GM18861 (cell line): ENCODE measurements at regions not wholly inside any gene's neighbourhood (a gene's known extent, or its start where the extent isn't known, plus 50 kb on each side); places are given as distances from the start of the nearest gene placed in this dataset.
A peak's percentile ranks its signal among the peaks of the same experiment; 100 is the strongest.
"Not testable (repeated sequence)": the region's sequence is repeated elsewhere in the genome, so short reads cannot be mapped to it uniquely, and the experiment has no call there.

Experiments
- ATAC-seq: cut with Tn5 transposase; IDR thresholded peaks from one replicate; pipeline ENCODE4 v1.9.1; 2021; ENCODE audit not compliant: unreplicated experiment

- no peak for ATAC-seq
Measured at GRCh38 chr6:121748850-121749249, 313.4 kb downstream of the GJA1 start.

DNA sequence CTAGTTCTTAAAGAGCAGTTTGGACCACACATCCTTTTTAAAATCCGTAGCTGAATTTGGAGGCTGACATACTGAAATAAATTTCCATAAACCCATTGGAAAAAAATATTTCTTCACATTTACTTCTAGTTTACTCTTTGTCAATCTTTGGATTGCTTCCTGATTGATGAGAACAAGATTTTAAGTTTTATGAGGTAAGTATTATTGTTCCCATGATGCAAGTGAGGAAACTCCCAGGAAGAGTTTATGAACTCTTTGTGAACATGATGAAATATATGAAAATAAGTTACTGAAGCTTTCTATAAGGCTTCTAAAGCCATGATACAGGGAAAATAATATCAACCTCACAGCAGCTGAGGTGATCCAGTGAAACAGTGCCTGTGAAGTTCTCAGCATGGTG, 320.0 kb downstream of the GJA1 start:
- no peak for ATAC-seq

- ATAC-seq: no peak
Measured at GRCh38 chr6:121756666-121757065, 321.2 kb downstream of the GJA1 start.

DNA sequence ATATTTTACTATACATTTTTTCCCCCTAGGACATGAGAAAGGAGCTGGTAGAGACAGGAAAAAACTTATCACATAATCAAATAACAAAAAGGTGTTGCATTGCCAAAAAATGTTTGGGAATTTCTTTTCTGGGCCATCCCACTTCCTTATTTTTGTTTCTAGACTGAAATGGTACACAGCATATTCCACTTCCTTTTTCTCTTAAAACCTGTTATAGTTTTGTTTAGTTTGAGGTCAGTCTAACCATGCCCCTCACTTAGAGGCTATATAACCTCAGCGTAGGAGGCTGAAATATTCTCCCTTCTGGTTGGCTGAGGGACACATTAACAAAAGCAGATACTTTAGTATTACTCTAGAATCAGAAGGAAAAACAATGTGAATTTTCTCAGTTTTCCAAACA, 323.9 kb downstream of the GJA1 start:
- peak; percentile 72 for ATAC-seq

- ATAC-seq: no peak
Measured at GRCh38 chr6:121760191-121760590, 324.7 kb downstream of the GJA1 start.

DNA sequence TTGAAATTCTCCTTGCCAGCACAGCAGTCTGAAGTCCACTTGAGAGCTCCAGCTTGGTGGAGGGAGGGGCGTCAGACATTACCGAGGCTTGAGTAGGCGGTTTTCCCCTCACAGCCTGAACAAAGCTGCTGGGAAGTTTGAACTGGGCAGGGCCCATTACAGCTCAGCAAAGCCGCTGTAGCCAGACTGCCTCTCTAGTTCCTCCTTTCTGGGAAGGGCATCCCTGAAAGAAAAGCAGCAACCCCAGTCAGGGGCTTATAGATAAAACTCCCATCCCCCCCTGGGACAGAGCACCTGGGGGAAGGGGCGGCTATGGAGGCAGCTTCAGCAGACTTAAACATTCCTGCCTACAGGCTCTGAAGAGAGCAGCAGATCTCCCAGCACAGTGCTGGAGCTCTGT, 325.3 kb downstream of the GJA1 start:
- no peak for ATAC-seq

GRCh38 chr6:121764493-121764892, 329.0 kb downstream of the GJA1 start:
- peak; percentile 90 for ATAC-seq

- ATAC-seq: no peak
Measured at GRCh38 chr6:121765060-121765459, 329.6 kb downstream of the GJA1 start.

DNA sequence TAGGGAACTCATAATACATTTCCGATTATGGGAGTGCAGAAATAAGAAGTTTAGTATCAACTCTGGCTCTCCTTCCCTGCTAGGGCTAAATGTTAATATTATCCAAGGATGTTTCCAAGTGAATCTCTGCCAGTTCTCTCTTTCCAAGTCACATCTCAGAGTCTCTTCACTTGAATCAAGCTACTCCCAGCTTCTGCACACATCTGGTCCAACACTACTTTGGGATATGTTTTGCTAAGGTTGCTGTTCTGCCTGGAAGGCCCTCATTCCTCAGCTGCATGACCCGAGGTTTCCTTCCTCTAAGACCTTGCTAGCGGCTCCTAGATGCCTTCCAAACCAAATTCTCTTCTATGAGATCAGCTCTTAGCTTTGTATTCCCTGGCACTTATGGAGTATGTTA, 331.8 kb downstream of the GJA1 start:
- ATAC-seq: no peak

DNA sequence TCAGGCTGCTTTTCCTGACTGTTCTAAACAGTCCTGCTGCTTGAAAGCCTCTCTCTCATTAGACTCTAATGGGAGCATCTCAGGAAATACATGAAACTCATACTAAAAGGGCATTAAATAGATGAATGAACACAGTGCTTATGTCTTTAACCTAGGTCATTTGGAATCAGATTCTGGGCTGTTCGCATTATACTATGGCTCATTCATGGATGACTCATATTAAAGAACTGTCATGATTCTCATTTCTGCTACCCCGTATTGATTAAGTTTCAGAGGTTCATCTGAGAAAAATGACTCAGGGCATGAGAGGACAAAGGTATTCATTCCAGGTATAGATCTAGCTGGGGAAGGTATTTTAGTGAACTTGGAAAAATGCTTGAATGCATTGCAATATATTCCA, 335.5 kb downstream of the GJA1 start:
- peak; percentile 55 for ATAC-seq

DNA sequence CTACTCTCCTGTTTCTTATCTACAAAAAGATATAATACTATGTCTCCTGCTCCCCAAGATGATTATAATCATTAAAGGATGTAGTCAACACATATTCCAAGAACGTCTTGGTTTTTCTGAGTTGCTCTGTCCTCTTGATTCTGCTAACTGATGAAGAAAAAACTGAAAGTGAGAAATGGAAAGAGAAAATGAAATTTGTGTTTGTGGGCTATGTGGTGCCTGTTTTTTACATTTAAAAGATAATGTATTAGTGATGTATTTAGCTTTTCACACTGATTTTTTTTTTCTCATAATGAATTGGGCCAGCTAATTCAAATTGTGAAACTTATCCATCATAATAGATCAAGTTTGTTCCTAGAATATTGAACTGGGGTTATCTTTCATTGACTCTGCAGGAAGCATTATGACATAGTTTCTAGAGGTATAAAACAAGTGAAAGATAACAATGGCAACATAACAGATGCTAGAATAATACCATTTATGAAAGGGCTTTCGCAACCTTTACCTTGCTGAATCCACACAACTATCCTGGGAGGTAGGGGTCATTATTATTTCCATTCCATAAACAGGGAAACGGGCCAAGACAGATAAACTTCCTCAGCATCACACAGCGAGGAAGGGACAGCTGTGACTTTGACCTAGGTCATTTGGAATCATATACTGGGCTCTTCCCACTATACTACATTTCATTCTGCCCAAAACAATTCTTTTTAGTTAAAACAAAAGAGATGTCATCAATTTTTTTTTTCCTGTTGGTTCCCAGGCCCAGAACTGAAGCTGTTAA, 336.7 kb downstream of the GJA1 start:
- ATAC-seq: peak; percentile 93

DNA sequence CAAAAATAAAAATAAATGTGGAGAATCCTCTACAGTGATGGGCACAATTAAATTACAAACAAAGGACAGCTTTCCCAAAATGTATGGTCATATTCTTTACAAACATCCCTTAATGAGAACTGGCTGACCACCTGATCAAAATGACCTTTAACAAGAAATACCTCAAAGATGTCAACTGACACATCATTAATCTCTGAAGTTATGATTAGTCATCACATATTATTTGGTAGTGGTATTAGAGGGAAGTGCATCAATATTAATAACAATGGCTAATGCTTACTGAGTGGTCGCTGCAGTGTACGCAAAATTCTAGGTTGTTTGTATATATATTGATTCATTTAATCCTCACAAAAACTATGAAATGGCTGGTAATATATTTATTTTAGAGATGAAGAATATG, 340.6 kb downstream of the GJA1 start:
- ATAC-seq: no peak

GRCh38 chr6:121780325-121781321, 345.2 kb downstream of the GJA1 start:
- no peak for ATAC-seq

GRCh38 chr6:121791396-121792315, 356.2 kb downstream of the GJA1 start:
- no peak for ATAC-seq

DNA sequence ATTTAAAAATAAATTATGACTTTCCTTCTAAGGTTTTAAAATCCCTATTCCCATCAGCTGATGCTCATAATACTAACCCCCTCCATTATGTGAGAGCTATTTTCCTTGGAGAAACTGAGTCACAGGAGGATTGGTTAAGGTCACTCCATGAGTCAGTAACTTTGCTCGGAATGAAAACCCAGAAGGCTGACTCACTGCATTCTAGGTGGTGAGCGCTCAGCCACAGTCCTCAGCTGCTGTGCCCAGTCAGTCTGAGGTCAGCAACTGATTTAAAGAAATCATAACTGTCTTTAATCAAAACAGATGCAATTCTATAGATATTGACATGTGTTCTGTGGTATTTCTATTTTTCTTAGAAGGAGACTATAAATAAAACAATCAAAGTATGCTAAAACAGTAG, 359.2 kb downstream of the GJA1 start:
- ATAC-seq: no peak

DNA sequence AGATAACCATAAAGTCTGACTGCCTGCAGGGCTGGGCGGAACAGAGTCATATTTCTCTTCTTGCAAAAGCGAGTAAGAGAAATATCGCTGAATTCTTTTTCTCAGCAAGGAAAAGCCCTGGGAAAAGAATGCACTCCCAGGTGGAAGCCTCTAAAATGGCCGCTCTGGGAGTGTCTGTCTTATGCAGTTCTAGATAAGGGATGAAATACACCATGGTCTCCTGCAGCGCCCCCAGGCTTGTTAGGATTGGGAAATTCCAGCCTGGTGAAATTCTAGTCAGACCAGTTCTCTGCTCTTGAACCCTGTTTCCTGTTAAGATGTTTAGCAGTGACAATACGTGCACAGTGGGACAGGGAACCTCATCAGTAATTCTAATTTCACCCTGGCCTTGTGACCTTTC, 362.2 kb downstream of the GJA1 start:
- not testable (repeated sequence) for ATAC-seq

- not testable (repeated sequence) for ATAC-seq
Measured at GRCh38 chr6:121798126-121798525, 362.7 kb downstream of the GJA1 start.

GRCh38 chr6:121799574-121799973, 364.1 kb downstream of the GJA1 start:
- ATAC-seq: no peak

GRCh38 chr6:121800047-121800446, 364.6 kb downstream of the GJA1 start:
- no peak for ATAC-seq

DNA sequence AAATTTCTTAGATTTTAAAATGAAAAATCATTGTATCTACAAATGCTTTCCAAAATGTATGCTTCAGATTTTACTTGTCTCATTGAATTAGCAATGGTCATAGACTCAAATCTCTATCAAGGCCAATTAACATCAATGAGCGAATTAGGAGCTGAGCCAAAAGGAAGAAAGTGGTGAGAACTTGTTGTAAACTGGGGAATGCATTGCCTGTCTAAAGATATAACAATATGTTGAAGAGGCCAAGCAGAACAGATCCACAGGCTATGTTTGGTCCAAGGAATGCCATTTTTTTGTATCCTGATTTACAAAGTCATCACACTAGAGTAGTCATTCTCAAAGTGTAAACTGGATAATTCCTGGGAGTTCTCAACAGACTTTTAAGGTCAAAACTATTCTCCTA, 370.7 kb downstream of the GJA1 start:
- ATAC-seq: no peak

- no peak for ATAC-seq
Measured at GRCh38 chr6:121809211-121809610, 373.8 kb downstream of the GJA1 start.
